GM12878 (cell line): ENCODE measurements at regions not wholly inside any gene's neighbourhood (a gene's known extent, or its start where the extent isn't known, plus 50 kb on each side); places are given as distances from the start of the nearest gene placed in this dataset.

Experiments
- ATAC-seq: fragments of 200-7000 bp; cut with Tn5 transposase; 3 replicates; pipeline ENCODE4 v1.9.1; 2020; ENCODE audit warnings: mild to moderate bottlenecking, moderate library complexity
- BruUV-seq: library from RNA; stranded (reverse); fragments of 400-500 nt; replicated peaks from 2 replicates; lab custom pipeline; 2021; lab: Mats Ljungman, UMichigan
- CTCF ChIA-PET: fragments of 300-600 bp; sonication (Branson Sonifier 250); formaldehyde crosslinking; extraction: SDS; loops from one replicate; lab custom pipeline; 2021; ENCODE audit warnings: inconsistent platforms; lab: Yijun Ruan, JAX
- POLR2A ChIA-PET: fragments of 350-600 bp; formaldehyde crosslinking; extraction: SDS; loops from one replicate; lab custom pipeline; 2021; ENCODE audit warnings: inconsistent platforms; lab: Charles Lee
- RAD21 ChIA-PET: fragments of 300-600 bp; sonication (Branson Sonifier 250); formaldehyde crosslinking; loops from one replicate; lab custom pipeline; 2023; ENCODE audit warnings: antibody characterized with exemption; ENCODE audit not compliant: unreplicated experiment; lab: Charles Lee
- SMC1A ChIA-PET: fragments of 300-600 bp; sonication (Branson Sonifier 250); formaldehyde crosslinking; loops from one replicate; lab custom pipeline; 2023; ENCODE audit not compliant: unreplicated experiment, uncharacterized antibody; lab: Charles Lee
- DNase-seq: peaks from one replicate; pipeline ENCODE4 v3.0.0-alpha.2; 2011; ENCODE audit warnings: low read depth, low spot score
- FAIRE-seq: peaks from 3 replicates; lab custom pipeline; 2011; peaks lifted over from hg19 to GRCh38; lab: Jason Lieb, UNC
- H2AFZ ChIP-seq: 2 replicates; pipeline ENCODE4 v1.6.0; 2011; ENCODE audit warnings: low read depth, low read length, control low read depth; ENCODE audit not compliant: control insufficient read depth
- H3K27ac ChIP-seq: 2 replicates; pipeline ENCODE4 v1.5.1; 2011; ENCODE audit warnings: control low read depth; ENCODE audit not compliant: control insufficient read depth, insufficient read depth
- H3K27me3 ChIP-seq, 2 experiments: replicated peaks in 1 of 2; 2 replicates each; pipeline versions ENCODE4 v1.6.0 to v1.6.1; 2011; ENCODE audit warnings: low read length in 1 of 2; ENCODE audit not compliant: control insufficient read depth in 2 of 2, insufficient read depth in 2 of 2
- H3K36me3 ChIP-seq, 2 experiments: 2 replicates each; pipeline ENCODE4 v1.5.1; 2011; ENCODE audit warnings: low read length in 1 of 2; ENCODE audit not compliant: control insufficient read depth in 2 of 2, insufficient read depth in 2 of 2
- H3K4me1 ChIP-seq: 2 replicates; pipeline ENCODE4 v1.6.1; 2011; ENCODE audit warnings: mild to moderate bottlenecking, low read length, moderate library complexity, mixed read lengths; ENCODE audit not compliant: control insufficient read depth, insufficient read depth
- H3K4me2 ChIP-seq: 2 replicates; pipeline ENCODE4 v1.6.0; 2011; ENCODE audit warnings: control low read depth; ENCODE audit not compliant: control insufficient read depth, insufficient read depth
- H3K4me3 ChIP-seq: fragments of 200-600 bp; sonication (generic); 2 replicates; pipeline ENCODE4 v1.5.1; 2016
- H3K79me2 ChIP-seq: 2 replicates; pipeline ENCODE4 v1.6.0; 2011; ENCODE audit warnings: low read length; ENCODE audit not compliant: control insufficient read depth, insufficient read depth
- H3K9ac ChIP-seq: 2 replicates; pipeline ENCODE4 v1.8.0; 2011; ENCODE audit warnings: low read length, control low read depth, mixed read lengths; ENCODE audit not compliant: control insufficient read depth, insufficient read depth
- H3K9me3 ChIP-seq: replicated peaks from 3 replicates; pipeline ENCODE4 v1.5.1; 2011; ENCODE audit warnings: mild to moderate bottlenecking, low read length; ENCODE audit not compliant: control insufficient read depth, insufficient read depth
- H4K20me1 ChIP-seq: 2 replicates; pipeline ENCODE4 v1.6.0; 2011; ENCODE audit not compliant: control insufficient read depth, insufficient read depth
- ATF7 ChIP-seq: fragments of 450-650 bp; IDR thresholded peaks from 2 replicates; pipeline ENCODE4 v1.6.1; 2016; ENCODE audit warnings: low read depth, mild to moderate bottlenecking
- BMI1 ChIP-seq: fragments of 450-650 bp; IDR thresholded peaks from 2 replicates; pipeline ENCODE4 v1.6.1; 2016; ENCODE audit warnings: mild to moderate bottlenecking, moderate library complexity, borderline replicate concordance
- CREB1 ChIP-seq: IDR thresholded peaks from 2 replicates; pipeline ENCODE4 v1.6.1; 2012; ENCODE audit warnings: low read depth, mild to moderate bottlenecking, inconsistent platforms
- EGR1 ChIP-seq, 2 experiments: IDR thresholded peaks; 1 replicate in 1 of 2; 2 replicates in 1 of 2; pipeline ENCODE4 v1.6.1; 2011 to 2012; ENCODE audit warnings: low read depth in 2 of 2, low read length in 2 of 2, borderline replicate concordance in 1 of 2, mild to moderate bottlenecking in 1 of 2, moderate library complexity in 1 of 2
- HDGF ChIP-seq: fragments of 450-650 bp; IDR thresholded peaks from 2 replicates; pipeline ENCODE4 v1.6.1; 2016; ENCODE audit warnings: antibody characterized with exemption
- JUND ChIP-seq: IDR thresholded peaks from 2 replicates; pipeline ENCODE4 v1.6.1; 2012; ENCODE audit warnings: low read depth, mild to moderate bottlenecking, low read length, improper control_type of control experiment, moderate library complexity
- MXI1 ChIP-seq: fragments of 150-350 bp; IDR thresholded peaks from 2 replicates; pipeline ENCODE4 v1.6.1; 2011; ENCODE audit warnings: low read depth, mild to moderate bottlenecking, inconsistent platforms, low read length, improper control_type of control experiment
- NR2C1 ChIP-seq: fragments of 450-650 bp; IDR thresholded peaks from 2 replicates; pipeline ENCODE4 v1.6.1; 2017; ENCODE audit warnings: antibody characterized with exemption, mild to moderate bottlenecking, moderate library complexity
- POLR2A ChIP-seq: IDR thresholded peaks from 2 replicates; pipeline ENCODE4 v1.6.1; 2011; ENCODE audit warnings: low read depth, mild to moderate bottlenecking, low read length
- POLR2AphosphoS2 ChIP-seq: IDR thresholded peaks from 2 replicates; pipeline ENCODE4 v1.6.1; 2011; ENCODE audit warnings: low read depth, mild to moderate bottlenecking, low read length, improper control_type of control experiment, moderate library complexity
- POLR2AphosphoS5 ChIP-seq: IDR thresholded peaks from 2 replicates; pipeline ENCODE4 v1.6.1; 2011; ENCODE audit warnings: mild to moderate bottlenecking, low read length, inconsistent platforms
- RELB ChIP-seq: fragments of 450-650 bp; IDR thresholded peaks from 2 replicates; pipeline ENCODE4 v1.6.1; 2017; ENCODE audit warnings: low read depth, mild to moderate bottlenecking, moderate library complexity
- SMAD5 ChIP-seq: IDR thresholded peaks from 2 replicates; pipeline ENCODE4 v1.6.1; 2016; ENCODE audit warnings: antibody characterized with exemption, low read depth
- SPI1 ChIP-seq: IDR thresholded peaks from 2 replicates; pipeline ENCODE4 v1.6.1; 2011; ENCODE audit warnings: low read depth, mild to moderate bottlenecking, low read length, moderate library complexity, borderline replicate concordance; ENCODE audit not compliant: insufficient read depth
- TARDBP ChIP-seq: IDR thresholded peaks from 2 replicates; pipeline ENCODE4 v1.6.1; 2016; ENCODE audit warnings: borderline replicate concordance
- WGBS: methylation state at CpG from one replicate; pipeline ENCODE4 v1.1.6; 2016; ENCODE audit warnings: low lambda C conversion rate; ENCODE audit not compliant: insufficient replicate concordance, insufficient coverage; ENCODE audit errors: missing lambda C conversion rate; 5-methylcytosine and 5-hydroxymethylcytosine counted together
- in situ Hi-C: fragments of 300-500 bp; cut with MboI; formaldehyde crosslinking; loops from 9 replicates; pipeline ENCODE4 v1.14.3; 2018; ENCODE audit warnings: mixed read lengths
- intact Hi-C: fragments of 100-400 bp; cut with micrococcal nuclease; formaldehyde crosslinking; loops from one replicate; pipeline ENCODE4 v1.14.2; 2022; ENCODE audit not compliant: unreplicated experiment
- TF ChIP-seq, protein P1 (sequence below): fragments of 450-650 bp; IDR thresholded peaks from 2 replicates; pipeline ENCODE4 v1.6.1; 2017; ENCODE audit warnings: mild to moderate bottlenecking, moderate library complexity
- TF ChIP-seq, protein P2 (sequence below): fragments of 450-650 bp; conservative IDR thresholded peaks from 2 replicates; pipeline ENCODE4 v1.6.1; 2017; ENCODE audit warnings: mild to moderate bottlenecking, moderate library complexity

GRCh38 chr16:79468121-79468552 lies 132.4 kb downstream of the MAF start (continued):
- TF ChIP-seq RELB (no peak), EGR1 (IDR thresholded peaks at IDR 0.05; ENCODE audit: borderline replicate concordance in 1 of 2, low read depth in 2 of 2, low read length in 2 of 2) (no peak), NR2C1 (no peak), CREB1 (no peak), SMAD5 (no peak)
- TF ChIP-seq, protein P1, sequence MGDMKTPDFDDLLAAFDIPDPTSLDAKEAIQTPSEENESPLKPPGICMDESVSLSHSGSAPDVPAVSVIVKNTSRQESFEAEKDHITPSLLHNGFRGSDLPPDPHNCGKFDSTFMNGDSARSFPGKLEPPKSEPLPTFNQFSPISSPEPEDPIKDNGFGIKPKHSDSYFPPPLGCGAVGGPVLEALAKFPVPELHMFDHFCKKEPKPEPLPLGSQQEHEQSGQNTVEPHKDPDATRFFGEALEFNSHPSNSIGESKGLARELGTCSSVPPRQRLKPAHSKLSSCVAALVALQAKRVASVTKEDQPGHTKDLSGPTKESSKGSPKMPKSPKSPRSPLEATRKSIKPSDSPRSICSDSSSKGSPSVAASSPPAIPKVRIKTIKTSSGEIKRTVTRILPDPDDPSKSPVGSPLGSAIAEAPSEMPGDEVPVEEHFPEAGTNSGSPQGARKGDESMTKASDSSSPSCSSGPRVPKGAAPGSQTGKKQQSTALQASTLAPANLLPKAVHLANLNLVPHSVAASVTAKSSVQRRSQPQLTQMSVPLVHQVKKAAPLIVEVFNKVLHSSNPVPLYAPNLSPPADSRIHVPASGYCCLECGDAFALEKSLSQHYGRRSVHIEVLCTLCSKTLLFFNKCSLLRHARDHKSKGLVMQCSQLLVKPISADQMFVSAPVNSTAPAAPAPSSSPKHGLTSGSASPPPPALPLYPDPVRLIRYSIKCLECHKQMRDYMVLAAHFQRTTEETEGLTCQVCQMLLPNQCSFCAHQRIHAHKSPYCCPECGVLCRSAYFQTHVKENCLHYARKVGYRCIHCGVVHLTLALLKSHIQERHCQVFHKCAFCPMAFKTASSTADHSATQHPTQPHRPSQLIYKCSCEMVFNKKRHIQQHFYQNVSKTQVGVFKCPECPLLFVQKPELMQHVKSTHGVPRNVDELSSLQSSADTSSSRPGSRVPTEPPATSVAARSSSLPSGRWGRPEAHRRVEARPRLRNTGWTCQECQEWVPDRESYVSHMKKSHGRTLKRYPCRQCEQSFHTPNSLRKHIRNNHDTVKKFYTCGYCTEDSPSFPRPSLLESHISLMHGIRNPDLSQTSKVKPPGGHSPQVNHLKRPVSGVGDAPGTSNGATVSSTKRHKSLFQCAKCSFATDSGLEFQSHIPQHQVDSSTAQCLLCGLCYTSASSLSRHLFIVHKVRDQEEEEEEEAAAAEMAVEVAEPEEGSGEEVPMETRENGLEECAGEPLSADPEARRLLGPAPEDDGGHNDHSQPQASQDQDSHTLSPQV: no peak

DNA sequence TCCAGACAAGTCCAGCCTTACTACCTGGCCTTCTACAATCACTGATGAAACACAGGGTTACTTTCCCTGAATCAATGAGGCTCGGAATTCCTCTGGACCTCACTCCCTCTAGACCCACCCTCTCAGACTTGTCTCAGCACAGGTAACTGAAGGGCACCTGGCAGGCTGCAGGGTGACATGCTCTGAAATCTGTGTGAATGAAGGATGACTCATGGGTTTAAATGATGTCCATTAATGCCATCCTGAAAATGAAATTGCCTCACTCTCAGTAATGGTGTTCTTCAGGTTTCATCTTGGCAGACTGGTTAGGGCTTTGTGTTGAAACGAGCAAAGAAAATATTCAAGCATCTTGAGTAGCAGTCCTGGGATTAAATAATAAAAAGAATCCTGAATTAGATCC lies 134.4 kb downstream of the MAF start:
- SMC1A ChIA-PET: no interaction called here
- in situ Hi-C loops: no loop called here

More for the DNA sequence above, 134.4 kb downstream of the MAF start:
- Histone ChIP-seq H3K4me1 (no peaks in the 10 kb centered on the region), H3K4me3 (no peak overlapping the region), H3K4me2 (no peak overlapping the region), H3K27ac (no peak overlapping the region), H4K20me1 (no peaks in the 10 kb centered on the region), H3K9ac (no peak overlapping the region), H3K27me3 (no peaks in the 10 kb centered on the region), H3K9me3 (no peaks in the 10 kb centered on the region), H2AFZ (no peak overlapping the region), H3K36me3 (no peaks in the 10 kb centered on the region), H3K79me2 (no peaks in the 10 kb centered on the region)
- BruUV-seq: no TSS peak
- ChIA-PET CTCF (no interaction called here), POLR2A (no interaction called here), RAD21 (no interaction called here)
- no peak for TF ChIP-seq POLR2AphosphoS5
- no peak for TF ChIP-seq HDGF
- no peak for TF ChIP-seq TARDBP
- TF ChIP-seq POLR2A: no peak
- TF ChIP-seq JUND: no peak
- no peak for TF ChIP-seq BMI1
- no peak for TF ChIP-seq SPI1
- TF ChIP-seq, protein P2, sequence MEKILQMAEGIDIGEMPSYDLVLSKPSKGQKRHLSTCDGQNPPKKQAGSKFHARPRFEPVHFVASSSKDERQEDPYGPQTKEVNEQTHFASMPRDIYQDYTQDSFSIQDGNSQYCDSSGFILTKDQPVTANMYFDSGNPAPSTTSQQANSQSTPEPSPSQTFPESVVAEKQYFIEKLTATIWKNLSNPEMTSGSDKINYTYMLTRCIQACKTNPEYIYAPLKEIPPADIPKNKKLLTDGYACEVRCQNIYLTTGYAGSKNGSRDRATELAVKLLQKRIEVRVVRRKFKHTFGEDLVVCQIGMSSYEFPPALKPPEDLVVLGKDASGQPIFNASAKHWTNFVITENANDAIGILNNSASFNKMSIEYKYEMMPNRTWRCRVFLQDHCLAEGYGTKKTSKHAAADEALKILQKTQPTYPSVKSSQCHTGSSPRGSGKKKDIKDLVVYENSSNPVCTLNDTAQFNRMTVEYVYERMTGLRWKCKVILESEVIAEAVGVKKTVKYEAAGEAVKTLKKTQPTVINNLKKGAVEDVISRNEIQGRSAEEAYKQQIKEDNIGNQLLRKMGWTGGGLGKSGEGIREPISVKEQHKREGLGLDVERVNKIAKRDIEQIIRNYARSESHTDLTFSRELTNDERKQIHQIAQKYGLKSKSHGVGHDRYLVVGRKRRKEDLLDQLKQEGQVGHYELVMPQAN: no peak
- TF ChIP-seq ATF7: no peak
- TF ChIP-seq MXI1: no peak
- TF ChIP-seq POLR2AphosphoS2: no peak
- FAIRE-seq (no peak), ATAC-seq (no peak), DNase-seq (no peak)
- 6% methylated on average over 2 of the region's 2 CpGs for WGBS
- intact Hi-C loops: no loop called here
